GM12873 (cell line): ENCODE measurements at regions not wholly inside any gene's neighbourhood (a gene's known extent, or its start where the extent isn't known, plus 50 kb on each side); places are given as distances from the start of the nearest gene placed in this dataset.

Source experiments
- CTCF ChIP-seq: IDR thresholded peaks from 2 replicates; pipeline ENCODE4 v1.5.1; 2012; ENCODE audit warnings: low read depth, mild to moderate bottlenecking, moderate library complexity, low read length, control low read depth; ENCODE audit not compliant: insufficient read depth; ENCODE audit errors: missing control alignments

- no peak for TF ChIP-seq CTCF
Measured at GRCh38 chr1:79530476-79530875, 523.9 kb upstream of the ADGRL4 start.

GRCh38 chr1:79530055-79530454 is 523.5 kb upstream of the ADGRL4 start:
- TF ChIP-seq CTCF = no peak

DNA sequence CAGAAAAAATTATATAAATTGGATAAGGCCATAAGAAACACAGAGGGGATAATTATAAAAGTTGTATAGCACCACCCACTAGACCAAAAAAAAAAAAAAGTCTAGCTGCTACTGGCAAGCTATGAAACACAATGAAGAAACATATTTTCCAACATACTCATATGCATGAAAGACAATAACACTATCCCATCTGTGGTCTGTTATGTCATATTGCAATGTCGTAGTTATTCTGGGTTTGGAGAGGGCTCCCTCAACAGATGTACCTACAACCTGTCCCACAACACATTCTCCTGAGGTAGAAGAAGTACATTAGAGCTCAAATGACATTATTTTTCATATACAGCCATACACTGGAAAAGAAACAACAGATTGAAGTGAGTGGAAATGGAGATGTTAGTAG is 517.6 kb upstream of the ADGRL4 start:
- TF ChIP-seq CTCF = no peak

DNA sequence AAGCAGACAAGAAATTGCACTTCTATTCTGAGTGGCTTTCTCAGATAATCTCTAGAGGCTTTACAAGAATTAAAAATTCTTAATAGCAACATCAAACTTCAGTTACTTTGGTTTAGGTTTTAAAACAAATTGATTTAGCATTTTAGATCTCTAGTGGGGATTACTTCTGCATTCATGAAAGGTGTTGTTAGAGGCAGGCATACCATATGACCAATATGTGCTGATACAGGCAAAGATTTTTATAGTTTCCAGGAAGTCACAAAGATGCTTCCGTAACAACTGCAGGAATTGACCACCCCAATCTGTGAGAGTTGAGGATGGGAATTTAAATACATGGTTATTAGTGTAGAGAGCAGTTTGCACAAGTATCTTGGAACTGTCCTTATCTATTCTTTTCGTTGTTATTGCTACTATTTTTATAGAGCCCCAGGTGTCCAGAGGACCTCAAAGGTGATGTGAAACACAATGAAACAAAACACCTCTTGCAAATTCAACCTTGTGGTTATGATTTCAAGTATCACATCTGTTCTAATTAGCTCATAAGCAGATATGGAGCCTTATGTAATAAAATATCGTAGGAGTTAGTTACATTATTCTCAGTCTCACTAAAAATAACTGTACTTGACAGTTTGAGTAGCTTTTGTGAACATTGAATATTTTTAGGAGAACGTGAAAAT is 512.7 kb upstream of the ADGRL4 start:
- no peak for TF ChIP-seq CTCF

- no peak for TF ChIP-seq CTCF
Measured at GRCh38 chr1:79517470-79518224, 511.1 kb upstream of the ADGRL4 start.

DNA sequence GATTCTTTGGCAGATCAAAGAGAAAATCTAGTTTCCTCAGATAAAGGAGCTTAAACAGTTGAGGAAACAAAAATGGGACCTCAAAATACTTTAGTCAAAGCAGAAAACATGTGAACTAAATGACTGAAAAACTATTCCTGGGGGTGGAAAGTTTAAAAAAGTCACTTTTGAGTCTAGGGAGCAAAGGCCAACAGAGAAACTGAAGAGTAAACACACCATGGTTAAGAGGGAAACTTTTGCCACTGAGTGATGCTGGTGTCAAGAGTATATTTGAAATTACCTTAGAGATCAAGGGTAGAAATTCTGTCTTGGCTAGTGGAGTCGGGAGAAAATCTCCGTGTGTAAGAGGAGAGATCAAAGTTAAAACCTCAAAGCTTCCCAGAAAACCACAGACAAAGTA is 501.2 kb upstream of the ADGRL4 start:
- TF ChIP-seq CTCF = no peak

DNA sequence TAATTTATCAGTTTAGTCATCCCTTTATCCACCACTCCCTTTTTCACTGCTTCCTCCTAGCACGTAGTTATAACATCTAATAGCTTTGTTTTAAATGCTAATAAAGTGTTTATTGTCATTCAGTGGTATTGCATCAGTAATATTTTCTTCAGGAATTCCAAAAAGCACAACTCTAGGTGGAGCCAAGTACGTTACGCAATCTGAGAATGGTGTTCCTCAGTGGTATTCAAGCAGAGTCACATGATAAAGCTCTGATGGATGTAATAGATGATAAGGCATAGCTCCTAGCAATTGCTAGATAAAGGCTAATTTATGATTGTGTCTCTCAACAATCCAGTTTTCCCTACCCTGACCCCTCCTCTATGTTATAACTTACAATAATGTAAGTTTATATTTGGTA is 494.6 kb upstream of the ADGRL4 start:
- TF ChIP-seq CTCF = no peak
